ENCODE measurements at regions not wholly inside any gene's neighbourhood (a gene's known extent, or its start where the extent isn't known, plus 50 kb on each side); places are given as distances from the start of the nearest gene placed in this dataset.

DNA sequence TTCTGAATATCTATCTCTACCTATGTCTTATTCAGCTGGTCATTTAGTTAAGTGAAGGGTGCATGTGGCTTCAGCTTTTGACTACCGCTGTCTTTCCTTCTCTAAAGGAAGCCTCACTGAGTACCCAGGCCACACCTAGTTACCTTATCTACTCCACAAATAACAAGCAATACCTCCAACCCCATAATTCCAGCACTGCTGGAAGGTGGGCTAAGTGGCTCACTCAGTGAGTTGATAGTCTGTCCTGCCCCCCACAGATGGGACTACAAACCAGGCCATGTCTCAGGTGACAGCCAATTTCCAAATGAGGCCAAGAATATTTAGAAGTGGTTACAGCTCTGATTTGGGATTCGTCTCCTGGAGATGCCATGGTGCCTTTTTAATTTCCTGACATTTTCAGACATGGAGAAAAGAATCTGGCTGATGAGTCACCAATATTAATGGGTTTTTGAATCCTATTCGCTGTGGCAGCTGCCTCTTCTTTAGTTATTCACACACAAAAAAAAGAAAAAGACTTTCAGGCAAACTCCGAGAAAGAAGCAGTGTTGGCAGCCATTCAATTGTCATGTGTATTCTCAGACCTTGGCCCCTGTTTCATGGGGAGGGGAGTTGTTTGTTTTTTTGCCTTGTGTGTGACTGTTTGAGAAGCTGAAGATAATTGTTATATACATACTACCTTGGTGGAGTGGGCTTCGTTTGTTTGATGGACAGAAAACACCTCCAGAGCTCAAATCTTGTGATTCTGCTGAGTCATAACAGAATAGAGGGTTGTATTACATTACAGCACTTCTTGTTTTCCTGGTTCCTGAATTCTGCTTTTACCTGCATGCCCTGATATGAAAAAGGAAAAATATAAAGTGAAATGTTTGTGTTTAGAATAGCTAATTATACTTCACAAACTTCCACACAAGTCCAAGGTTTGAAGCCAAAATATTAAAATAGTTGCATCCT, 64.2 kb downstream of the SCG2 start:
- DNase-seq, result no peak
- TF ChIP-seq, protein P1, sequence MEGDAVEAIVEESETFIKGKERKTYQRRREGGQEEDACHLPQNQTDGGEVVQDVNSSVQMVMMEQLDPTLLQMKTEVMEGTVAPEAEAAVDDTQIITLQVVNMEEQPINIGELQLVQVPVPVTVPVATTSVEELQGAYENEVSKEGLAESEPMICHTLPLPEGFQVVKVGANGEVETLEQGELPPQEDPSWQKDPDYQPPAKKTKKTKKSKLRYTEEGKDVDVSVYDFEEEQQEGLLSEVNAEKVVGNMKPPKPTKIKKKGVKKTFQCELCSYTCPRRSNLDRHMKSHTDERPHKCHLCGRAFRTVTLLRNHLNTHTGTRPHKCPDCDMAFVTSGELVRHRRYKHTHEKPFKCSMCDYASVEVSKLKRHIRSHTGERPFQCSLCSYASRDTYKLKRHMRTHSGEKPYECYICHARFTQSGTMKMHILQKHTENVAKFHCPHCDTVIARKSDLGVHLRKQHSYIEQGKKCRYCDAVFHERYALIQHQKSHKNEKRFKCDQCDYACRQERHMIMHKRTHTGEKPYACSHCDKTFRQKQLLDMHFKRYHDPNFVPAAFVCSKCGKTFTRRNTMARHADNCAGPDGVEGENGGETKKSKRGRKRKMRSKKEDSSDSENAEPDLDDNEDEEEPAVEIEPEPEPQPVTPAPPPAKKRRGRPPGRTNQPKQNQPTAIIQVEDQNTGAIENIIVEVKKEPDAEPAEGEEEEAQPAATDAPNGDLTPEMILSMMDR (IDR thresholded peaks at IDR 0.05; ENCODE audit: borderline replicate concordance), result no peak
- intact Hi-C loops (cut with micrococcal nuclease), result no loop called here
- Histone ChIP-seq H3K36me3 (no peaks in the 10 kb centered on the region), H3K4me3 (no peak overlapping the region), H3K9me3 (replicated peaks) (no peaks in the 10 kb centered on the region), H3K27ac (replicated peaks) (peak overlapping the region; percentile 70), H3K27me3 (ENCODE audit: low read depth) (no peaks in the 10 kb centered on the region), H3K4me1 (peaks cover 40% of the 10 kb centered on the region)

DNA sequence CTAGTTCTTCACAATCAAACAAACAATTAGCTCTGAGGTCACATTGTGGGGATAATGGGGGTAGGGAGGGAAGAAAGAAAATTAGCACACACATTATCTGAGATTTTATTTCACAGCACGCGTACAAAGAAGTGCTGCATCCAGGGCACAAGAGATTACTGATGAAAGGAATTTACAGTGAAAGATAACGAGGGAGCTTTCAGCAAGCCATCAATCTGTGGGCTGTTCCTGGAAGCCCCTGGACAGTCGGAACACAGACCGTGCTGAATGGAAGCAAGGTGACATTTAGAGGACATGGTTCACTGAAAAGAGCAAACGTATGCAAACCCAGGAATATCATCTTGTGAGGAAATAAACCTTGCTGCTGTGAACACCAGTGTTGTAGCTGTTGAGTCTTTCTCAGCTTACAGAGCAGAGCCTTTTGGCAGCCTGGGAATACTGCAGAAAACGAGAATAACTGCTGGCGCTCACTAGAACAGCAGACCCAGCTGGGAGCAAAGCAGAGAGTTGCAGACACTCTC, 63.2 kb downstream of the SCG2 start:
- DNase-seq, result no peak
- Histone ChIP-seq H3K27me3 (ENCODE audit: low read depth) (no peaks in the 10 kb centered on the region), H3K36me3 (no peaks in the 10 kb centered on the region), H3K4me3 (no peak overlapping the region), H3K9me3 (replicated peaks) (no peaks in the 10 kb centered on the region), H3K27ac (replicated peaks) (peak overlapping the region; percentile 70), H3K4me1 (peaks cover 40% of the 10 kb centered on the region)
- intact Hi-C loops (cut with micrococcal nuclease), result no loop called here
- TF ChIP-seq, protein P1 (IDR thresholded peaks at IDR 0.05; ENCODE audit: borderline replicate concordance), result no peak

DNA sequence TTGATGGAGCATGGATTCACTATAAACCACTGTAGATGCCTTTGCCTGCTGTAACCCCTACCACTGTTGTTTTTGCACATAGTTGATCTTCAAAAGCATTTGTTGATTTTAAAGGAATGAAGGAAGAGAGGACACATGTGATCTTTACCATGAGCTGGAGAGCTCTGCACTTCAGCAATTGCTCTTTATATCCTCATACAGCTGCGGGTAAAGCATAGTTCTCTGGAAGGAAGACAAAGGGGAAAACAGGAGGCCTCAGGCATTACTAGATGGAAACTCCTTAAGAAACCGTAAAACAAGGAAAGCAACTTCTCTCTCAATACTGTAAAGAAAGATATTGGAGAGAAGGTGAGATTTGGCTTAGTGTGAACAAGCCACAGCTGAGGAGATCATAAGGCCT, 60.6 kb downstream of the SCG2 start:
- TF ChIP-seq, protein P1 (IDR thresholded peaks at IDR 0.05; ENCODE audit: borderline replicate concordance), result no peak
- H3K4me1 ChIP-seq, result peaks cover 31% of the 10 kb centered on the region
- no peak for DNase-seq
- no peaks in the 10 kb centered on the region for H3K36me3 ChIP-seq
- no peaks in the 10 kb centered on the region for H3K9me3 ChIP-seq (replicated peaks)
- H3K4me3 ChIP-seq, result no peak overlapping the region
- H3K27ac ChIP-seq (replicated peaks), result no peak overlapping the region
- H3K27me3 ChIP-seq (ENCODE audit: low read depth), result no peaks in the 10 kb centered on the region
- intact Hi-C loops (cut with micrococcal nuclease), result no loop called here

DNA sequence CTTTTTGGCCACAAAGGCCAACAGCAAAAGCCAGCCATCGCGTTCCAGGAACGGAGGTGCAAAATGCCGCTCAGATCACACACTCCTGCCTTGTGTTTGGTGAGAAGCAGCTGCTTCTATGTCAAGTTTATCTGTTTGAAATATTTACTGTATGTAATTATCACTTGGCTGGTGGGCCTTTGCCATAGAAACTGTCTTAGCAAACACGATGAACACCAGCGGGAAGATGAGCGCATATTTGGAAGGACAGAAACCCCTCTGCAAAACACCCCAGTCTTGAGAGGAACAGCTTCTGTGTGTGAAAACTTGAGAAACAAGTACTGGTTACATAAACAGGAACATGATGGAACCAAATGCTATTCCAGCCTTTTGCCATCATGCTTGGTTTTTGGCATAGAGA, 59.7 kb downstream of the SCG2 start:
- intact Hi-C loops (cut with micrococcal nuclease), result no loop called here
- peaks cover 22% of the 10 kb centered on the region for H3K4me1 ChIP-seq
- TF ChIP-seq, protein P1 (IDR thresholded peaks at IDR 0.05; ENCODE audit: borderline replicate concordance), result no peak
- no peaks in the 10 kb centered on the region for H3K27me3 ChIP-seq (ENCODE audit: low read depth)
- no peaks in the 10 kb centered on the region for H3K9me3 ChIP-seq (replicated peaks)
- H3K27ac ChIP-seq (replicated peaks), result no peak overlapping the region
- no peak overlapping the region for H3K4me3 ChIP-seq
- H3K36me3 ChIP-seq, result no peaks in the 10 kb centered on the region
- no peak for DNase-seq

DNA sequence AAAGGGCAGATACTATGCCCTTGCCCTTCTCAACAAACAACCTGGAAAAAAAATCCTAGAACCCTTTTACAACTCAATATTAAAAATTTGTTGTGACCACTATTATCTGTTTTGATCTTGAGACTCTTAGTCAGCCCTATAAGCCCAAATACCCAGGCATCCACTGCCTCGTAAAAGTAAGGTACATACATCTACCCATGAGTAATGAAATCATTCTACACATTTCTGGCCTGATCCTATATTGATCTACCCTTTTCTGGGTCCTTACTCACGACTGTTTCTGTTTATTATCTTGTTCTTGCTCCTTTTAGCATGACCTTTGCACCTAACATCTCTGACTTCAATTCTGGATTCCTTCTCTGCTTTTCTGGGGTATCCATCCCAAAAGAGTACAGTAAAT, 56.8 kb downstream of the SCG2 start:
- no peak for DNase-seq
- Histone ChIP-seq H3K4me1 (no peaks in the 10 kb centered on the region), H3K9me3 (replicated peaks) (no peaks in the 10 kb centered on the region), H3K27me3 (ENCODE audit: low read depth) (no peaks in the 10 kb centered on the region), H3K36me3 (no peaks in the 10 kb centered on the region), H3K27ac (replicated peaks) (no peak overlapping the region), H3K4me3 (no peak overlapping the region)
- intact Hi-C loops (cut with micrococcal nuclease), result no loop called here
- TF ChIP-seq, protein P1 (IDR thresholded peaks at IDR 0.05; ENCODE audit: borderline replicate concordance), result no peak
